Suppressor macrophage treated with lipopolysaccharide for 1 hour (primary cell): ENCODE measurements at regions not wholly inside any gene's neighbourhood (a gene's known extent, or its start where the extent isn't known, plus 50 kb on each side); places are given as distances from the start of the nearest gene placed in this dataset.
"Not testable (repeated sequence)": the region's sequence is repeated elsewhere in the genome, so short reads cannot be mapped to it uniquely, and the experiment has no call there.

Experiments used
- DNase-seq, 3 donors: peaks; one replicate each; pipeline ENCODE4 v3.0.0-alpha.2; 2020 to 2022

DNA sequence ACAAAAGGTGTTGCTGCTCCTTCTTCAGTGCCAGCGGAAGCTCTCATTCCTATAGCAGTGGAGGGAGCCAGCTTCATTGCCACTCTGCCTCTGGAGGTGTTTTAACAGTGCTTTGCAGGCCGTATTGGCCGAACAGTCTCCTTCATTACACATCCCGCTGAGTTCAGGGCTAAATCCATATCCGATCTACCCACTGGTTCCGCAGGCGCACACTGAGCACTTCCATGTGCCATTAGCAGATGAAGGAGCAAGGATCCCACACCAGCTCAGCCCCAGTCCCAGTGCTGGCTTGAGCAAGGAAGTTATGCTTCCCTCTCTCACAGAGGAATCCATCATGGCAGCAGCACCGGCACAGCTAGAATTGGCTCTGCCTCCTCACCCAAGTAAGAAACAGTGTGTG, 121.2 kb upstream of the IRX2 start:
- no peak for DNase-seq

DNA sequence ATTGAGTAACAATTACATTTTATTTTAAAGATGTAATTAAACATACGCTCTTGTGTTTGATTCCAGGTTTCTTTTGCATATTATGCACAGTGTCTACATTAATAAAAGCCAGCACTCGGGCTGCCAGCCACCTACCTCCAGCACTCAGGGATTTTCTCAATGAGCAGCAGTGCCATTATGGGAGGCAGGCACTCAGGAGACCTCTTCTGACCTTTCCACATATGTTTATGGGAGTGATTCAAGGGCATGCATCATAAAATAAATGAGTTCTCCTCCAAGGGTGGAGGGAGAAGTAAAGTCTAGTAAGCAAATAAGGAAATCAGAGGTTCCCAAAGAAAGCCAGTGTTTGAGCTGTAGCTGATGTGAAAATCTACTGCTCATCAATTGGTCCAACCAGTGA, 119.8 kb upstream of the IRX2 start:
- DNase-seq, result no peak

DNA sequence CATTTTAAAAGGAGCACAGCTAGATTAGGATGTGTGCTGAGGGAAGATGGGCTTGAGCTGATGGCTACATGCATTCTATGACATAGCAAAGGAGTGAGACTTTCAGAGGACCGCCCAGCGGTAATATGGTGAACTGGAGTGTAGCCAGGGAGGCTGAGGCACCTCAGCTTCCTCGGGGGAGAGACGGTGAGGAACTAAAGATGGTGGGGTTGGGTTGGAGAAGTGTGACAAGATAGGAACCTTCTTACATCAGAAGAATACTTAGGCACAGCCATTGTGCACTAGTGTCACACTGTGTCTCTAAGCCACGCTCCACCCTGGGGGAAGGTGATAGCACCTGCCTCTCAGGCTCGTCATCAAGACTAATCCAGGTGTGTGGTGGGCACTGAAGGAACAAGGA, 118.0 kb upstream of the IRX2 start:
- no peak for DNase-seq

DNA sequence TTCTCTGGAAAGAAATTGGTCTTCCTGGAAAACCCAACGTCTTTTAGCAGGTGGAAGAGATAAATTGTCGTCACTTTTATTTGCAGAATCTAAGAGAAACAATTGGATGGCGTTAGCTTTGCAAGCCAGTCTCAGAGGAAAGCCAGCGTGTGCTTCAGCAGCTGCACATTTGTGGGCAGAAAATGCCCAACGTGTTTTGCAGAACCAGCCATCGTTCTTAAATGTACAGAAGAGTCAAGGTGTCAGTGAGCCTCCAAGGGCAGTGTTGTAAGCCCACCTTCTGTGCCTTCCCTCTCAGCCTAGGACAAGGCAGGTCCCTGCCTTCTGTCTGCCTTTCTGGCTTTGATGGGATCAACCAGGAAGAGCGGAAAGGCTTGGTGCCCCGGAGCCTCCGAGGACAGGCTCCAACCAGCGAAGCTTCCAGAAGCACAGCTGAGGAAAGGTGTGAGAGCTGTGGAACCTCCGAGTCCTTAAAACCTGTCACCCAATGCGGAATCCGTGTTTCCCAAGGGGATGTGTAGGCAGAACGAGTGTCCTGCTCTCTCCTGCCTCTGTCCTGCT, 116.0 kb upstream of the IRX2 start:
- DNase-seq, result no peak

DNA sequence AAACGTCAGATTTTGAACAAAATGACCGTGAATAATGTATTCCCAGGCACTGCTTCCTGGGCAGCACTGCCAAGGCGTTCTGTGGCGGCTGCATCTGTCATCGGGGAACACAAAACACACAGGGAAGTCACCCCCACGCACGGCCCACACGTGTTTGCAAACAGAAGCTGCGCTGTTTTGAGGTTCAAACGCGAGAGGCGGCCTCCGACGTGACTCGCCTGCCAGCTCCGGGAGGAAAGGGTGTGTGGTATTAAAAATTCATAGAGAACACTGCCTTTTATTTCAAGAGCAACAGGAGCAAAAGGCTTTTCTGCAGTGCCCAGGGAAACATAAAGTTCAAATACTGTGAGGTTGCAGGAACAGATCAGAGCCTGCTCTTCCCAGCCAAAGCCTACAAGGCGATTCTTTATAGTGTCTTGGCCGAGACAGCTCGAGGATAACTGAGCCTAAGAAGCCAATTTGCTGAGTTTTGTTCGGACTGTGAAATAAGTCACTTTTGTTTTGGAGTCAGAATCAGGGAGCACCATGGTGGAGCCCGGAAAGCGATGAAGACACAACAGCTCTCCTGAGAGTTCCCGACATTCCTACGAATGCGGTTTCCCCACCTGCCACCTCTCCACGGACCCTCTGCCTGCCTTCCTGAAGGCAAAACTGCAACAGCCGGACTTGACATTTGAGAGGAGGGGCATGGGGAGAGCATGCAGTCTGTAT, 115.3 kb upstream of the IRX2 start:
- DNase-seq, result no peak

DNA sequence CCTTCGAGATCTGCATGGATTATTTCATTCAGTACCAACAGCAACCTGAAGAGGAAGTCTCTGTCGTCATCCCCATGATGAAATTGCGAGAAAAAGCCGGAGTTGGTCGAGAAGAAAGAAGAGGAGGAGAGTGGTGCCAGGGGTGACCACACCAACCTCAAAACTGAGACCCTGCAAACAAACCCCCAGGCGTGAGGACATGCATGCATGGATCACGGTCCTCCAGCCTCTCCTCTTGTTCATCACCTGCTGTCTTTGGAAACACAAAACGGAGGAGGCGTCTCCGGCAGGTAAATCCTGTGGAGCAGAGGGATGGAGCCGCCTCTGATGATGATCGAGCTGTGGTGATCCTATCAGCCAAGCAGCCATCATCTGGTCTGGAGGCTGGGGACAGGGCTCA, 114.4 kb upstream of the IRX2 start:
- DNase-seq, result no peak

DNA sequence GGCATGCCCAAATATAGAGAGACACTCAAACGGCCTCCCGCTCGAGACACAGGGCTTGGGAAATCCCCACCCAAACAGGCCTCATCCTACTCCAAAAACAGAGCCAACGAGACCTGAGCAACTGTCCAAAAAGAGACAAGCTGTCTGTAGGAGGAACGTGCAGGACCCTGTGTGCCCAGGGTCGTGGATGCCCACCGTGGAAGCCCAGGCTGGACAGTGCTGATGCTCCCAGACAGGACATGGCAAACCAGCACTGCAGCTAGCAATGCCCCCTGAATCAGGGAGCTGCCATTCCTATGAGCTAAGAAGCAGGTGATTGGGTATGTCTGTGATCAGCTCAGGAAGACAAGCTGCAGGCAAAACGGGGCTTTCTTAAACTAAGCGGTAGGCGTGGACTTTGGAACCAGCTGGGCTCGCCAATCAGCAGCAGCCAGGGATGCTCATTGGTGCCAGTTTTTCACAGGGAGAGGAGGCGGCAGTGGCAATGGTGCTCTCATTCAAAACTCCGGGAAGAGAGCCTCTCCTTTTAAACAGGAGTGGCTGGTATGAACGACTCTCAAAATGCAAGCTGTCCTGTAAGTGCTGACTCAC, 113.1 kb upstream of the IRX2 start:
- no peak for DNase-seq

DNA sequence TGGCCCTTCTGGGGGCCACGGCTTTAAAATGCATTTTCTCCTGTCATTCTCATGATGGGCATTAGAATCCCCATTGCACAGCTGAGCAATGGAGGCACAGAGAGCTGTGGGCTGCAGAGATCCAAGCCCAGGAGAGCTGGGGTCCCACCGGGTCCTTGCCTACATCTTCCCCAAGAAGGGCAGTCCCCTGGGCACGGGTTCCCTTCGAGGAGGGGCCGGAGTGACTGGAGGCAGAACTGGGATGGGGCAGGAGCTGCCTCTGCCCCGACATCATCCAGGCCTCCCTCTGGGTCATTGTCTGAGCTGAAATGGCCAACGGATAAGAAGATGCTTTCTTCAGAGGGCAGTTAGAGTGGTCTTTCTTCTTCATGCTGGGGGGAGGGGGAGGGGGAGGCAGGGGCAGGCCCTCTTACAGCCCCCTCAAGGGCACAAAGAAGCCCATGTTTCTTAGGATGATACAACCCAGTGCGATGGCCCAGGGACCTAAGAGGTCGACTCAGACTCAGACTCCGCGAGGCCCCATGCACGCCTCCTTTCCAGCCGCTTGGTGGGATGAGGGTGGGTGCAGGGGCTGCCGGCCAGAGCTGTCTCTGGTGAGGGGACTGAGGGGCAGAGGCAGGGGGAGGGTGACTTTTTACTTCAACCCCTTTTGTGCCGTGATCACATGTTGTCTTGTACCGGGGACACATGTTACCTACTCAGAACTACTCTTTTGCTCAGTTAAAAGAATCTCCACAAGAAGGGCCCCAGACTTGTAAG, 112.4 kb upstream of the IRX2 start:
- no peak for DNase-seq

DNA sequence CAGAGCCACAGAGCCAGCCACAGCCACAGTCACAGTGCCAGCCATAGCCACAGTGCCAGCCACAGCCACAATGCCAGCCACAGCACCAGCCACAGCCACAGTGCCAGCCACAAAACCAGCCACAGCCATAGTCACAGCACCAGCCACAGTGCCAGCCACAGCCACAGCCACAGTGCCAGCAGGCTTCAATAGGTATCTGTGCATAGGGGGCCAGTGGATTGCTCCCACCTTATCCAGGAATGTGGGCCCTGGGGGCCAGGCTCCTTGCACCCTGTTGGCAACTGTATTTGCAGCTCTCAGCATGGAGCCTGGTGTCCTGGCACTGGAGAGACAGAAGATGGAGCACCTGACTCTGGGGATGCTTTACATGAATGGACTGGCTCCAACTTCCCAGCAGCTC, 111.7 kb upstream of the IRX2 start:
- no peak for DNase-seq

DNA sequence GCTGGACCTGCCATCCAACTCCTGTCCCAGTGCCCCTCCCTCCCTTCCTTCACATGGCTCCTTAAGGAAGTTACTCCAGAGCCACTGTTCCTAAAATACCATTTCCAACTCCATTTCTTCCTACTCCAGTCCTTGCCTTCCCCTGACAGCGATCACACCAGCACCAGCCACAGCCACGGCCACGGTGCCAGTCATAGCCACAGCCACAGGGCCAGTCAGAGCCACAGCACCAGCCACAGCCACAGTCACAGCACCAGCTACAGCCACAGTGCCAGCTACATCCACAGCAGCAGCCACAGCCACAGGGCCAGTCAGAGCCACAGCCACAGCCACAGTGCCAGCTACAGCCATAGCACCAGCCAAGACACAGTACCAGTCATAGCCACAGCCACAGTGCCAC, 110.7 kb upstream of the IRX2 start:
- not testable (repeated sequence) for DNase-seq

DNA sequence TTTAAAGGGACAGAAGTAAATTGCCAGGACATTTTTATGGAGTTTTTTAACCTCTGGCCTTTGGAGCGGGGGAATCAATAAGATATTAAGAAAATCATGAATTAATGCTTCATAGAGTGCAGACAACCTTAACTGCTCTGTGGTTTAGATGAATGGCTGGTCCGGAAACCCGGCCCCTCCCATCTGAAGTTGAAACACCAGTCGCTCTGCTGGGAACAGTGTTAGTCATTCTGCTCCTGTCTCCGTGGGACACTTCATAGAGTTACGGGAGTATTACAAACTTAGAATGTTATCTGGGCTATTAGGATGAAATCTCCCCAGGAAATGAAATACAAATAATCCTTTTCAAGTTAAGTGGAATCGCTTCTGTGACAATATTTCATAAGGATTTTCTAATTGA, 110.1 kb upstream of the IRX2 start:
- DNase-seq, result no peak

DNA sequence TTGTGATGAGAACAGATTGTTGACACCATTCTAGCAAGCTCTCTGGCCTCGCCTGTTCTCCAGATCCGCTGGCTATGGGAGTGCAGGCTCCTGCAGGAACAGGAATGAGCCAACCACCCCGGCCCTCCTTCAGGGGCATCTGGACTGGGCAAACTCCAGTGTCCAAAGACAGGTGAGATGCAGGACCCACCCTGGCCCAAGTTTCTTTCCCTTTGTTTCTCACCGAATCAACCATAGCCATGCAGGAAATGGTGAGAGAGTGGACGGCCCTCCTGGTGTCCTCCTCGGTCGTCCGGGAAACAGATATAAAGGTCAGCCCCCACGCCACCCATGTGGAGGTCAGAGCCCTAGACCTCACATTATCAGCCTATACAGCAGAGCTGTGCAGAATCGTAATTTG, 108.6 kb upstream of the IRX2 start:
- DNase-seq, result no peak

DNA sequence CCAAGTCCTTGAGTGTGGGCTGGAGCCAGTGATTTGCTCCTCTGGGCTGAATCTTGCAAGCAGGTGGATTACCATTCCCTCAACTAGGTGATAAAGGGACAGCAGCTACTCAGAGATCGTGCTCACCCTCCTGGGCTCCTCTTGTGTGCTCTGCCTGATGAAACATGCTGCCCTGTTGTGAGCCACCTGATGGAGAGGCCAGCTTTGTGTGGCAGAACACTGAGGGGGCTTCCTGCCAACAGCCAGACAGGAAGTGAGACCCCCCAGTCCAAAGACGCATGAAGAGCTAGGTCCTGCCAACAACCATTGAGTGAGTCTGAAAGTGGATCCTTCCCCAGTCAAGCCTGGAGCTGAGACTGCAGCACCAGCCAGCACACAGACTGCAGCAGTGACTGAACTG, 106.4 kb upstream of the IRX2 start:
- DNase-seq, result no peak

DNA sequence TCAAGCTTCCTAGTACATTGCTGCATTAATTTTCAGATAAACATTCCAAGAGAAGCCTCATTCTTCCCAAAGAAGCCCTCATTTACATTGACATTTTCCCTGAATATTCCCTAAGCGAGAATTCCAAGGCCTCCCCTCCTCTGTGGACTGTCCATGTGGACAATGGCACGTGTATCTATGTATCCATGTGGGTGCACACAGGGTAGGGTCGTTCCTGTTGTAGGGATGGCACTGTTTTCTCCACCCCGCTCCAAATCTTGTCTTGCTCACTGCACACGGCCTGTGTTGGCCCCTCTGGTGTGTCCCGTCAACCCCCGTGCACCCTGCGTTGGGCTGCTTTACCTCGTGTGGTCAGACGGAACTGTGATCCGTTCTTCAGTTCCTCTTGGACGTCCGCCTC, 104.7 kb upstream of the IRX2 start:
- DNase-seq, result no peak

DNA sequence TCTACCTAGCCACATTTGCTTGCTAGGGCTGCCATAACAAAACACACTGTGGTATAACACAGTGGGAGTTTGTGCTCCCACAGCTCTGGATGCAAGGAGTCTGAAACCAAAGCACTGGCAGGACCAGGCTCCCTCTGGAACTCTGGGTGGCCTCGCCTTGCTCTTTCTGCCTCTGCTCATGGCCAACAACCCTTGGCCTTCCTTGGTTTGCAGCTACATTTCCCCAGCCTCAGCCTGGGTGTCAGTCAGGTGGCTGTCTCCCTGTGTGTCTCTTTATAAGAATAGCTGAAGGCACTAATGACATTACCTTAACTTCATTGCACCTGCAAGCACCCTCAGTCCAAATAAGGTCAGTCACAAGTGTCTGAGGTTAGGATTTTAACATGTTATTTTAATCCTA, 101.0 kb upstream of the IRX2 start:
- DNase-seq, result no peak

DNA sequence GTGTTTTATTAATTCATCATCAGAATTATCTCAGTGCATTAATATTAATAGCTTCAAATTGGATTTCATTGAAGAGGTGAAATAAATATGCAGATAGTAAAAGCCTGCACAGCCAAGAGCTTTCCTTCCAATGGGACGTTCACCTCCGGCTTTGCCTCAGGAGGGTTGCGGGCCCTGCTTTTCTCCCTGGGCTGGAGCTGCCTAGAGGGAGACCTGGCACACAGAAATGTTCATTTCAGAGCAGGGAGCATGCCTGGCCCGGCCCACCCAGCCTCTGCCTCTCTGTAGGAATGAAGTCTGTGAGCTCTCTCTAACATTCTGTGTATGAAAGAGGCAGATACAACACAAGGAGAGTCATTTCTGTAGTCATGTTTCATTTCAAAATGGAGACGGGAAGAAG, 100.4 kb upstream of the IRX2 start:
- DNase-seq, result no peak

DNA sequence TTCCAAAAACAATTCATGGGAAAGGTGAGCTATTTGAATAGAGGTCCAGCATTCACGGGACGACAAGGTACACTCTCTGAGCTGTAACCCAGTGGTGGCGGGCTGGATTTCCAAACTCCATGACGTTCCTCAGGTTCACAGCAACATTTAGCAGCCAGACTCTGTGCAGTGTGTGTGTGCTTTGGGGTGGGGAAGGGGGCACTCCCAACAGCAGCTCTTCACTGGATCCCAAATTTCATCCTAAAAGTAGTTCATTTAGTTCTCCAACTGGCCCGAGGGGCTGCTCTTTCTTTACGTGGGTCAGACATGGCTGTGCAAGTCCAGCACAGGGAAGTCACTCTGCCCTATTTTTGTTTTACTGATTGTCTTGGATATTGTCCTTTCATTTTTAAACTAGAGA, 98.0 kb upstream of the IRX2 start:
- no peak for DNase-seq

DNA sequence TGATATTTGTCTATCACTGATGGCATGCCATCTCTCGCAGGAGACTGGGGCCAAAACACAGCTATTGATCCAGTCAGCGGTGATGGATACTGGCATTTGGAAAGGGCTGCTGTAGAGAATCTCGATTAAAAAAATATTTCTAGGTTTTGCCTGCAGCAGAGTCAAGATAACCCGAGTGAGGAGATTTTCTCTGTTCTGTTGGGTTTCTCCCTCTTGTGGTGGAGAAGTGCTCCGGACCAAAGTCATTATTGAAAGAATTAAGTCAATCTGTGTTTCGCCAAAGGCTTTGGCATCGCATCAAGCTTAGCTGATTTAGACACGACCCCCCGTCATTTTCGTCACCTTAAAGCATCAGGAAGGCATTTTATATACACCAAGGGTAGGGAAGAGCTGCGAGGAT, 97.1 kb upstream of the IRX2 start:
- DNase-seq, result no peak

DNA sequence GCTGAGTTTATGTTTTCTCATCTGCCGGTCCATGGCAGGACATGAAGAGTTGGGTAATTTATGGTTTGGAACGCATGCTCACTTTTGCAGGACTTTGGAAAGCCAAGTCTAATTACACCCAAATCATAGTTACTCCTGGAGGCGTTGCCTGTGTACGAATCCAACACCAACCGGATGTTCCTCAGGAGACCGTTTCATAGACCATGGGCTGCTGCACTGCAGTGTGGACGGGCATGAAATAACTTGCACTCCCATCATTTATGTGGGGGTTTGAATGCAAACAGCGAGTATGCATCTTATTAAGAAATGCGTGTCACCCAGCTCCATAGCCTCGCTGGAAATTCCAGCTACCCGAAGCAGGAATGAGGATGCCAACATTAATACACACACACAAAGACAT, 96.1 kb upstream of the IRX2 start:
- DNase-seq, result no peak

DNA sequence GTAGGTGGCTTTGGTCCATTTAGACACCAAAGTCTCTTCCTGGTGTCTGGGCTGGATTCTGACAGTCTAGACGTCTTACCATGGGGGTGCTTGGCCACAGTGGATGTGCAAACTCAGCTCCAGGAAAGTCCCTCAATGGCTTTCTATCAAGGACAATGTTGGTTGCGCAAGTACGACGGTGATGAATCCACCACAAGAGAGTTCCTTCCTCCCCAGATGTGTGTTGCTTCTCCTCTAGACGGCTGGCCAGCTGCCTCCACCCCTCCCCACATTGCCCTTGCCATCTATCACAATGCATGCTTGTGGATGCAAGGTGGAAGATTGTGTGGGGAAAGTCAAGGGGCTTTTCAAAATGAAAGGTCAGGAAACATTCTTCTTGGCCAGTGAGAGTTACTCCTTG, 89.7 kb upstream of the IRX2 start:
- no peak for DNase-seq

DNA sequence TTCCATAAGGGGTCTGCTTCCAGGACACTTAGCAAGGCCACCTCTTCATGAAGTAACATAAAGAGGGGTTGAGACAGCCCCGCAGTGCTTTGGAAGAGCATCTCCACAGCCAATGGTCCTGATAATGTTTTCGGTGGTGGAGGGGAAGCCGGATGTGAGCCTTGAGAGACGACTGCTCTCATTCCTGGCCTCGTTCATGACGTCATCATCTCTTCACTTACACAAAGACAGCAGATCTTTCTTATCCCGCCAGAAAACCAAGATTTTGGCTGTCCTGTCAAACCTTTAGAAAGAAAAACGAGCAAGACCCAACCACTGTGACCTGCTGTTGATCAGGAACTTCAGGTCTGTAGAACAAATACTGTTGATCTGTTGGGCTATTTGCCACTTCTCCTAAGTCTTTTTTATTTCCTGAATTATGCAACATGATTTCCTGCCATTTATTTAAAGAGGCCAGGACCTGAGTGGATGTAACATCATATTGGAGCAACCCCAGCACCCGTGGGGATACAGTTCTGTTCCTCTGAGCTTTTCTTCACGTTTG, 89.0 kb upstream of the IRX2 start:
- DNase-seq, result no peak

DNA sequence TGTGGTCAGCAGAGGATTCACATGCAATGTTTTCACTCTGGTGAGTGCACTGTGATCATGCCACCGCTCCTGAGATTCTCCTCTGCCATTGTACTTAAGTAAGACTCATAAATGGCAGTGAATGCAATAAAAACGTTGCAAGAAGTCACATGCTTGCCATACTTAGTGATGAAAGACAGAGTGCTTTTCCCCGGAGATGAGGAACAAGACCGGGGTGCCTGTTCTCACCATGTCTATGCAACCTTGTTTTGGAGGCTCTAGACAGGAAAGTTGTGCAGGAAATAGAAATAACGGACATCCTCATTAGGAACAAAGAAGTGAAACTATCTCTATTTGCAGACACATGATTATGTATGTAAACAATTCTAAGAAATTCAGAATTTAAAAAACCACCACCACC, 84.7 kb upstream of the IRX2 start:
- no peak for DNase-seq

DNA sequence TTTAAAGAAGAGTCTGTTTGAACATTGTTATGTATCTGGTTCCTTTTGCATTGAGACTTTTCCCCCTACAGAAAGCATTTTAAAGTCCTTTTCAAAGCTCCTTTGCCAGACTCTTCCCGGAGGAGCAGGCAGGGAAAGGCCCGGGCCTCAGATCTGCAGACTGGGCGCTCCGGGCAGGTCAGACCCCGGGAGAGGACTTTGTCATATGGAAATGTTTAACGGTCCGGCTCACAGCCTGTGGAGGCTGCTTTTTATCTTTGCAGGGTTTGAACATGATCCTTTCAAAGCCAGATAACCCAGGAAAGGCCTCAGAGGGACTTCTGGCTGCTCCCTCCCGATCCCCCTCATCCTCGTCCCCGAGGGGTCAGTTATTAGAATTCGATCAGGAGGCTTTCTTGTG, 82.1 kb upstream of the IRX2 start:
- DNase-seq, result no peak

DNA sequence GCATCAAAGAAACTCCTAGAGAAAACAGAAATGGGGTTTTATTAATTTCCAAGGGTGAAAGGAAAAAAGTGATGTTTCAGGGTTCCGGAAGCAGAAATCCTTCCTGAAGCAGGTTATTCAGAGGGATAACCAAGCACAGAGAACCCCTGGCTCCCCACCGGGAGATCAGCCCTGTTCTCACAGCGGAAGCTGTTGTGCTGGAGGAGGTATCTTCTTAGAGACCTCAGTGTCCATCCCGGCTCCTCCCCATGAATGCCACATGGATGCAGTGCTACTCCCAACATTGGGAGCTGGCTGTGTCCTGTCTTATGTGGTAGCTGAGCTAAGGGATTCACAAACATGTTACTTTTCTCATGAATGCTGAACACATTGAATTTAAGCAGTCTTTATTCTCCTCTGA, 80.9 kb upstream of the IRX2 start:
- DNase-seq, result no peak
